Adrenal gland (tissue), 9 donors: ENCODE measurements at regions not wholly inside any gene's neighbourhood (a gene's known extent, or its start where the extent isn't known, plus 50 kb on each side); places are given as distances from the start of the nearest gene placed in this dataset.

Experiments used
- DNase-seq, 7 donors: peaks; one replicate each; pipeline ENCODE4 v3.0.0-alpha.2; 2019 to 2020
- H3K27ac ChIP-seq, 5 donors: fragments of 200-600 bp; sonication (generic) in 4 of 5; 1 replicate in 3 of 5; 2 replicates in 2 of 5; pipeline versions ENCODE4 v1.5.1 to v1.8.0; 2016 to 2020; ENCODE audit warnings: mild to moderate bottlenecking in 1 of 5
- H3K27me3 ChIP-seq: fragments of 200-600 bp; 2 replicates; pipeline ENCODE4 v1.8.0; 2021
- H3K36me3 ChIP-seq, 2 donors: fragments of 200-600 bp; replicated peaks in 1 of 2; 1 replicate in 1 of 2; 2 replicates in 1 of 2; pipeline versions ENCODE4 v1.5.1 to v1.8.0; 2018 to 2022
- H3K4me1 ChIP-seq, 2 donors: fragments of 200-600 bp; replicated peaks in 1 of 2; 1 replicate in 1 of 2; 2 replicates in 1 of 2; pipeline versions ENCODE4 v1.5.1 to v1.8.0; 2018 to 2021
- H3K4me3 ChIP-seq, 4 donors: fragments of 200-600 bp; sonication (generic) in 3 of 4; one replicate each; pipeline ENCODE4 v1.5.1; 2016 to 2018
- H3K9me3 ChIP-seq, 3 donors: fragments of 200-600 bp; sonication (generic) in 1 of 3; replicated peaks in 1 of 3; 1 replicate in 2 of 3; 2 replicates in 1 of 3; pipeline versions ENCODE4 v1.5.1 to v1.8.0; 2016 to 2021
- POLR2A ChIP-seq, 2 donors: fragments of 450-650 bp; IDR thresholded peaks; one replicate each; pipeline ENCODE4 v1.6.1; 2017; ENCODE audit warnings: antibody characterized with exemption in 2 of 2, mild to moderate bottlenecking in 2 of 2, moderate library complexity in 1 of 2
- WGBS, 4 donors: extraction: QIAGEN DNeasy Blood & Tissue Kit in 2 of 4; methylation state at CpG; one replicate each; pipeline versions ENCODE4 v1.1.5 to v1.1.7; 2013 to 2017; 5-methylcytosine and 5-hydroxymethylcytosine counted together
- intact Hi-C, 2 donors: fragments of 100-400 bp; cut with DNase I; formaldehyde crosslinking; loops; one replicate each; pipeline versions ENCODE4 v1.14.1 to v1.15.0; 2022 to 2023
- TF ChIP-seq, protein P1 (sequence below), 6 experiments: fragments of 450-650 bp in 4 of 6; fragments of 200-600 bp in 2 of 6; sonication (generic) in 1 of 6; IDR thresholded peaks; 1 replicate in 5 of 6; 2 replicates in 1 of 6; pipeline versions ENCODE4 v1.5.1 to v1.8.0; 2016 to 2021; ENCODE audit warnings: antibody characterized with exemption in 6 of 6, mild to moderate bottlenecking in 2 of 6, moderate library complexity in 1 of 6
- donor health status: healthy with polysubstance abuse.
- donor health status: Bipolar disorder and iron deficiency.
- donor health status: DM: yes; HTN: yes; CAD: no.
- donor health status: DM: no; HTN: no; CAD: no.
- donor health status: DM: no; HTN: no; CAD: no.

GRCh38 chr10:109374215-109374614 is 549.1 kb downstream of the XPNPEP1 start:
- WGBS, 4 donors, result 66 to 85% (median 79%) methylated on average over 1 of the region's 1 CpG

GRCh38 chr10:109359316-109359715 is 564.0 kb downstream of the XPNPEP1 start:
- WGBS, 4 donors, result 46 to 56% (median 51%) methylated on average over 4 of the region's 4 CpGs
- no peaks in the 10 kb centered on the region for H3K9me3 ChIP-seq
- intact Hi-C loops, result no loop called here
- no peaks in the 10 kb centered on the region for H3K27me3 ChIP-seq
- H3K4me3 ChIP-seq, result no peak overlapping the region
- H3K36me3 ChIP-seq, result no peaks in the 10 kb centered on the region
- H3K4me1 ChIP-seq, result no peaks in the 10 kb centered on the region
- H3K27ac ChIP-seq, result no peak overlapping the region
- TF ChIP-seq, protein P1, sequence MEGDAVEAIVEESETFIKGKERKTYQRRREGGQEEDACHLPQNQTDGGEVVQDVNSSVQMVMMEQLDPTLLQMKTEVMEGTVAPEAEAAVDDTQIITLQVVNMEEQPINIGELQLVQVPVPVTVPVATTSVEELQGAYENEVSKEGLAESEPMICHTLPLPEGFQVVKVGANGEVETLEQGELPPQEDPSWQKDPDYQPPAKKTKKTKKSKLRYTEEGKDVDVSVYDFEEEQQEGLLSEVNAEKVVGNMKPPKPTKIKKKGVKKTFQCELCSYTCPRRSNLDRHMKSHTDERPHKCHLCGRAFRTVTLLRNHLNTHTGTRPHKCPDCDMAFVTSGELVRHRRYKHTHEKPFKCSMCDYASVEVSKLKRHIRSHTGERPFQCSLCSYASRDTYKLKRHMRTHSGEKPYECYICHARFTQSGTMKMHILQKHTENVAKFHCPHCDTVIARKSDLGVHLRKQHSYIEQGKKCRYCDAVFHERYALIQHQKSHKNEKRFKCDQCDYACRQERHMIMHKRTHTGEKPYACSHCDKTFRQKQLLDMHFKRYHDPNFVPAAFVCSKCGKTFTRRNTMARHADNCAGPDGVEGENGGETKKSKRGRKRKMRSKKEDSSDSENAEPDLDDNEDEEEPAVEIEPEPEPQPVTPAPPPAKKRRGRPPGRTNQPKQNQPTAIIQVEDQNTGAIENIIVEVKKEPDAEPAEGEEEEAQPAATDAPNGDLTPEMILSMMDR (IDR thresholded peaks at IDR 0.05), result no peak
- TF ChIP-seq POLR2A (IDR thresholded peaks at IDR 0.05), result no peak
- no peak for DNase-seq

More at GRCh38 chr10:109374215-109374614, 549.1 kb downstream of the XPNPEP1 start:
- H3K9me3 ChIP-seq, result no peaks in the 10 kb centered on the region
- H3K27ac ChIP-seq, result no peak overlapping the region
- H3K27me3 ChIP-seq, result no peaks in the 10 kb centered on the region
- TF ChIP-seq POLR2A (IDR thresholded peaks at IDR 0.05), result no peak
- TF ChIP-seq, protein P1 (IDR thresholded peaks at IDR 0.05), result no peak
- no peaks in the 10 kb centered on the region for H3K4me1 ChIP-seq
- no peaks in the 10 kb centered on the region for H3K36me3 ChIP-seq
- no peak overlapping the region for H3K4me3 ChIP-seq
- DNase-seq, result no peak
- intact Hi-C loops, result no loop called here

DNA sequence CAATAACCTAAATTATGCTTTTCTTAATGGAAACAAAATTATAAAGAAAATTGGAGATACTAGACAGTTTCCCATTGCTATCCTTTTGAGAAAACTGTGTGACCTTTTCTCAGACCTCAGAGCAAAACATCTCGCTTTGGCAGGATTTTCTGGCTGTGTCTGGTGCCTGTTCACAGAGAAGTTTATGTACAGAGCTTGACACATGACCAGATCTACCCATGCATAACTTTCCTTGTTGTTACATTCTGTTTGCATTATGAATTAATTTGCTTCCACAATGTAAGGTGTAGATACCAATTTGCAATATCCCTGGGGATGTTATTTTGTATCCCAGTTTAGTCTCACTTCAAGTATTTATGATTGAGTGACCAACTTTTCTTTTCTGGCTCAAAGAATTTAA is 565.0 kb downstream of the XPNPEP1 start:
- Histone ChIP-seq H3K27me3 (no peaks in the 10 kb centered on the region), H3K27ac (no peak overlapping the region), H3K4me1 (no peaks in the 10 kb centered on the region), H3K9me3 (no peaks in the 10 kb centered on the region), H3K36me3 (no peaks in the 10 kb centered on the region), H3K4me3 (no peak overlapping the region)
- no peak for DNase-seq
- whole genome bisulfite sequencing, 4 donors, result 28 to 49% (median 42%) methylated on average over 1 of the region's 1 CpG
- intact Hi-C loops, result no loop called here
- no peak for TF ChIP-seq POLR2A (IDR thresholded peaks at IDR 0.05)
- TF ChIP-seq, protein P1 (IDR thresholded peaks at IDR 0.05), result no peak

GRCh38 chr10:109348324-109348723 is 575.0 kb downstream of the XPNPEP1 start:
- Histone ChIP-seq H3K9me3 (no peaks in the 10 kb centered on the region), H3K4me3 (no peak overlapping the region), H3K27ac (no peak overlapping the region), H3K27me3 (no peaks in the 10 kb centered on the region), H3K4me1 (no peaks in the 10 kb centered on the region), H3K36me3 (no peaks in the 10 kb centered on the region)
- intact Hi-C loops, result no loop called here
- TF ChIP-seq, protein P1 (IDR thresholded peaks at IDR 0.05), result no peak
- no peak for TF ChIP-seq POLR2A (IDR thresholded peaks at IDR 0.05)
- no peak for DNase-seq
